ENCODE measurements at regions not wholly inside any gene's neighbourhood (a gene's known extent, or its start where the extent isn't known, plus 50 kb on each side); places are given as distances from the start of the nearest gene placed in this dataset.

GRCh38 chr12:62098132-62098531, 162.1 kb upstream of the USP15 start:
- DNase-seq (ENCODE audit: low read depth), result no peak

GRCh38 chr12:62103748-62104147, 156.5 kb upstream of the USP15 start:
- no peak for DNase-seq (ENCODE audit: low read depth)

GRCh38 chr12:62106547-62107185, 153.5 kb upstream of the USP15 start:
- no peak for DNase-seq (ENCODE audit: low read depth)

GRCh38 chr12:62113366-62114011, 146.7 kb upstream of the USP15 start:
- DNase-seq (ENCODE audit: low read depth), result no peak

- peak; percentile 31 for DNase-seq (ENCODE audit: low read depth)
Observed at GRCh38 chr12:62116986-62117385, 143.2 kb upstream of the USP15 start.

- peak; percentile 14 for DNase-seq (ENCODE audit: low read depth)
Observed at GRCh38 chr12:62123721-62124203, 136.4 kb upstream of the USP15 start.

- no peak for DNase-seq (ENCODE audit: low read depth)
Observed at GRCh38 chr12:62127516-62127915, 132.7 kb upstream of the USP15 start.

- DNase-seq (ENCODE audit: low read depth), result no peak
Observed at GRCh38 chr12:62128175-62128975, 131.8 kb upstream of the USP15 start.

- no peak for DNase-seq (ENCODE audit: low read depth)
Observed at GRCh38 chr12:62129291-62129690, 130.9 kb upstream of the USP15 start.

- DNase-seq (ENCODE audit: low read depth), result no peak
Observed at GRCh38 chr12:62130402-62130801, 129.8 kb upstream of the USP15 start.

GRCh38 chr12:62130834-62131552, 129.2 kb upstream of the USP15 start:
- DNase-seq (ENCODE audit: low read depth), result no peak

GRCh38 chr12:62133440-62133839, 126.8 kb upstream of the USP15 start:
- DNase-seq (ENCODE audit: low read depth), result no peak

- DNase-seq (ENCODE audit: low read depth), result no peak
Observed at GRCh38 chr12:62135553-62136200, 124.5 kb upstream of the USP15 start.

- no peak for DNase-seq (ENCODE audit: low read depth)
Observed at GRCh38 chr12:62136496-62136895, 123.7 kb upstream of the USP15 start.

GRCh38 chr12:62138527-62138926, 121.7 kb upstream of the USP15 start:
- no peak for DNase-seq (ENCODE audit: low read depth)

GRCh38 chr12:62146318-62146717, 113.9 kb upstream of the USP15 start:
- DNase-seq (ENCODE audit: low read depth), result no peak

GRCh38 chr12:62158013-62158412, 102.2 kb upstream of the USP15 start:
- no peak for DNase-seq (ENCODE audit: low read depth)

- no peak for DNase-seq (ENCODE audit: low read depth)
Observed at GRCh38 chr12:62158461-62159360, 101.5 kb upstream of the USP15 start.

- no peak for DNase-seq (ENCODE audit: low read depth)
Observed at GRCh38 chr12:62162214-62162613, 98.0 kb upstream of the USP15 start.

GRCh38 chr12:62163368-62163767, 96.8 kb upstream of the USP15 start:
- no peak for DNase-seq (ENCODE audit: low read depth)
